GM23338 (cell line): ENCODE measurements at regions not wholly inside any gene's neighbourhood (a gene's known extent, or its start where the extent isn't known, plus 50 kb on each side); places are given as distances from the start of the nearest gene placed in this dataset.
A peak's percentile ranks its signal among the peaks of the same experiment; 100 is the strongest.

ENCODE experiments used
- CTCF ChIP-seq, 2 experiments: fragments of 200-600 bp in 1 of 2; sonication (generic) in 1 of 2; conservative IDR thresholded peaks; 2 replicates each; pipeline versions ENCODE4 v1.5.1 to v1.6.1; 2016 to 2017; ENCODE audit warnings: antibody characterized with exemption in 2 of 2, low read depth in 2 of 2, mild to moderate bottlenecking in 2 of 2, moderate library complexity in 1 of 2
- EZH2 ChIP-seq: fragments of 200-600 bp; sonication (generic); IDR thresholded peaks from one replicate; pipeline ENCODE4 v1.8.0; 2017; ENCODE audit warnings: antibody characterized with exemption, mild to moderate bottlenecking, low read depth; ENCODE audit not compliant: unreplicated experiment
- EZH2phosphoT487 ChIP-seq: fragments of 200-600 bp; sonication (generic); IDR thresholded peaks from one replicate; pipeline ENCODE4 v1.8.1; 2018; ENCODE audit warnings: antibody characterized with exemption; ENCODE audit not compliant: unreplicated experiment
- POLR2AphosphoS5 ChIP-seq: IDR thresholded peaks from 2 replicates; pipeline ENCODE4 v1.6.1; 2016; ENCODE audit warnings: antibody characterized with exemption, low read depth

DNA sequence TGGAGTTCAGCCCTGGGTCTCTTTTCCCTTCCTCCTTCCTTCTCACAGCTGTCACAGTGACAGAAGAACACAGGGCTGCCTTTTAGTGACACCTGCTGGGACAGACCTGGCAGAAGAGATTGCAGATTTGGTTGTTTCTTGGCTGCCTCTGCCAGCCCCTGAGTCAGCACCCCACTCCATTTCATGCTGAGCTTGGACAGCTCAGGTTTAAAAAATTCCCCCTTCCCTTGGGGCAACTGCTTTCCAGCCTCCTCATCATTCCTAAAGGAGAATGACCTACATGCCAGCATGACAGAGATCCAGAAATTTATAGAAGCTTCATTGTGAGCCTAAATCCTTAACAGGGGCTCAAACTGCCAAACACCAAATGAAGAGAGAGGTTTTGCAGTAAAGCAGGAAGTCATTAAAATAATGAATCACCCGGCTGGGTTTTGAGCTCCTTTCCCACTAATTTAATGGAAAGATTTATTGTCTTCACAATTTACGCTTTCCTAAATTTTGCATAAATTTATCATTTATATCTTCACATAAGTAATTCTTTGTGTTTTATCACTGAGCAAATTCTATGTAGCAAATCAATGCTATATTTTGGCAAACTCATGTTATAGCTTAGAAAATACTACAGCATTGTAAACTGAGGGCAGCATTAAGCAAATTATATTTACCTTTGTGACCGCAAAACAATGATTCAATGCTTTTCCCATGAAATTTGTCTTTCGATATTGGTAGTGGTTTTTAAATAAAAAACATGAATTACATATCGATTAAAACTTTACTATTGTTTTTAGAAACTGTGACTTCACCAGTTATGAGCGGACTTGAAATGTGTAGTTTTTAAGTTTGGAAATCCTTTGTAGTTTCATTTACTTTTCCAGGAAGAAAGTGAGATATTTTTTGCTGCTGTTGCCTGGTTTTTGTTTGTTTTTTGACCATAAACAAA lies 399.5 kb upstream of the ANKRD30A start:
- TF ChIP-seq EZH2 (no peak), CTCF (conservative IDR thresholded peaks at IDR 0.05; ENCODE audit: low read depth in 2 of 2) (peak; percentile 29 to 82; a peak in 2 of 4 replicates), POLR2AphosphoS5 (no peak), EZH2phosphoT487 (no peak)
